CD4-positive, alpha-beta T cell treated with Interleukin-1 beta for 1 hour (primary cell): ENCODE measurements at regions not wholly inside any gene's neighbourhood (a gene's known extent, or its start where the extent isn't known, plus 50 kb on each side); places are given as distances from the start of the nearest gene placed in this dataset.

Experiments
- DNase-seq, 2 donors: peaks; one replicate each; pipeline ENCODE4 v3.0.0-alpha.2; 2020 to 2022

DNA sequence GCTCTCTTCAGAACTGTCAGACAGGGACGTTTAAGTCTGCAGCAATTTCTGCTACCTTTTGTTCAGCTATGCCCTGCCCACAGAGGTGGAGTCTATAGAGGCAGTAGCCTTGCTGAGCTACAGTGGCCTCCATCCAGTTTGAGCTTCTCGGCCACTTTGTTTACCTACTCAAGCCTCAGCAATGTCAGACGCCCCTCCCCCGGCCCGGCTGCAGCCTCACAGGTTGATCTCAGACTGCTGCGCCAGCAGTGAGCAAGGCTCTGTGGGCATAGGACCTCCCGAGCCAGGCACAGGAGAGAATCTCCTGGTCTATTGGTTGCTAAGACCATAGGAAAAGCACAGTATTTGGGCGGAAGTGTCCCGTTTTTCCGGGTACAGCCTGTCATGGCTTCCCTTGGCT is 89.9 kb upstream of the PDC start:
- no peak for DNase-seq

DNA sequence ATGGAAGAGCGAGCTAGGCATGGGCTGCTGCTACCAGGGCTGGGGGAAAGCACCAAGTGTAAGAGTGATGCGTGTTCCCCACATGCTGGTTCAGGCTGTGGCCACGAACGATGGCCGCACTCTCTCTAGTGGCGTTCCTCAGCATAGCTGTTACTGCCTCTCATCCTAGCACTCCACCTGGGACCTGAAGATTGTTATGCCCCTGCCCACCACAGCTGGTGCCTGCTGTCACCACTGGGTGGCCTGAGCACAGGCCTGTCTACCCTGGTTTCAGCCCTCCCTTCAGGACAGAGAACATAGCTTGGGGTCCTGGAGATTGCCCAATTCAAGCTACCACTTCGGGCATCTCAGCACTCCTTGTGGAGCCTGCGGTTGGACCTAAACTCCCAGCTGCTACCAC is 80.1 kb upstream of the PDC start:
- DNase-seq, result no peak

DNA sequence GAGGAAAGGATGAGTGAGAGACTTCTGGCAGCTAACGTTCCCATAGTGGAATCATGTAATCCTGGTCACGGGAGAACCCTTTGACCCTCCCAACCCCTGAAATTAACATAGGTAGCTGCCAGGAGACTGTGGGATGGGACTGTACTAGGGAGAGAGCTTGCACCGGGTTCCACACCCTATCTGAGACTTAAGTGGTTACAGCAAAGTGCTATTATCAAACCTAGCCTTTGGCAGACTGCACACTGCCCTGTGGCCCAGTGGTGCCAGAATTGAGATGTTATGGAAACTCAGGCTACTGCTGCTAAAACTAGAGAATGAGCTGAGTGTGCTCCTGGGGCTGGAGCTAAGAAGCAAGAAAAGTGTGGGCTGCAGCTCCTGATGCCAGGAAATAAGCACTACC is 79.6 kb upstream of the PDC start:
- no peak for DNase-seq

DNA sequence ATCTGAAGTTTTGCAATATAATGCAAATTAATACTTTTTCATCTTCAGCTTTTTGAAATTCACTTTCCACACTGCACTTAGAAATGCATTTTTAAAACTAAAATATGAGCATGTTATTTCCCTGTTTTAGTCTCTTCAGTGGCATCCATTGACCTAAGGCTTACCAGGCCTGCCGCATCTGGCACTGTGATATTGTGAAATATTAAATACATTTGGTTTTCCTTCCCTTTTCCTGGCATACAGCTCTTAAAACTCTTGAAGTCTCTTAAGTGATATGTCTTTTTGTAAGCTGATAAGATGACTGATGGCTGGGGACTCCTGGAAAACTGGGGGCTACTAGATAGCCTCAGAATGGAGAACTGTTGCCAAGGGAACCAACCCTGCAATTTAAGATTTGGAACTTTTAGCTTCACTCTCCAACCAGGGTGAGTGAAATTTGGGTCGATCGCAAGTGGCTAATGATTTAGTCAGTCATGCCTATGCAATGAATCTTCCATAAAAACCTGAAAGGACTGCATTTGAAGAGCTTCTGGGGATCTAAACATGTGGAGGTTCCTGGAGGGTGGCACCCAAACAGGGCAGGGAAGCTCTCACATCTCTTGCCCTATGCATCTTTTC is 75.5 kb upstream of the PDC start:
- no peak for DNase-seq

DNA sequence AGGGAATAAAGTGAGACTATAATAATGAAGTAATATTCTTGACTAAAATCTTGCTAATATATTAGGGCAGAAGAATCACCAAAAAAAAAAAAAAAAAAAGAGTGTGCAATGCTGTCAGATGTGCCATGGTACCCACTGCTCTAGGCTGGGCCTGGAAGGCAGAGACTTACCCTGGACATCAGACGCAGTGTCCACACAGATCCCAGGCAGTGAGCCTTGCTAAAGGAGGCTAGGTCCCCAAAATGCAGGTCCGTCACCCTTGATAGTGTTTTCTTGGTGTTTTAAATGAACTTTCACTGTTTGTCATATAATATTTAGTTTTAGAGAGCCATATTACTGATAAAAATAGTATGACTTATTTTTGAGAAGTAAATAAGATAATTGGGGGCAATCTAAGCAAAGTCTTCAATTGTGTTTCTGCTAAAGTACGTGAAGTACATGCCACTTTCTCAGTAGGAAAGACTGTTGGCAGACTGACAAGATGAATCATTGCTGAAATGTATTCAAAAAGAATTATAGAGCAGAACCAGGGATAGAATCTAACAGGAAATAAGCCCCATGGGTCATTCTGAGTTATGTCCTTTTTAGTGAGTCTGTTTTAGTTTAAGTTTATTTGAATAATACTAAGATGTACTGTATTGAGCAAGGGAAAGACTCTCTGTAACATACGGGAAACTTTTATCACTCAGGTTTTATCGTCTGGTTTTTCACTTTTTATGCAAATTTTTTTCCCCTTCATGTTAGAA is 74.6 kb upstream of the PDC start:
- no peak for DNase-seq

DNA sequence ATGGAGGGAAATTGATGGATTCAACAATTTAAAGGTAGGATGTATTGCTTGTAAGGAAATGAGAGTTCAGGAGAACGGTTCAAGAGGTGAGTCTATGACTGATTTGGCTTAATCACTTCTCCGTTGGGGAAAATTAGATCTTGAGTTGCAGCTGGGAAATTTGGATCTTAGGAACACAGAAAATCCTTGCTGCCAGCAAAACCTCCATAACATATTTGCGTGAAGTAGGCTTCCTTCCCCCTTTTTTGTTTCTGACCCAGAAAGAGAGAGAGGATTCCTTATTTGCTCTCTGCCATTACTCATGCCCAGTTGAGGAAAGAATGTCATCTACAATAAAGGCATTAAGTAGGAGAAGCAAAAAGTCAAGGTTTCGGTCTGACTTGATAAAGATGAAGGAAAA is 73.5 kb upstream of the PDC start:
- no peak for DNase-seq

DNA sequence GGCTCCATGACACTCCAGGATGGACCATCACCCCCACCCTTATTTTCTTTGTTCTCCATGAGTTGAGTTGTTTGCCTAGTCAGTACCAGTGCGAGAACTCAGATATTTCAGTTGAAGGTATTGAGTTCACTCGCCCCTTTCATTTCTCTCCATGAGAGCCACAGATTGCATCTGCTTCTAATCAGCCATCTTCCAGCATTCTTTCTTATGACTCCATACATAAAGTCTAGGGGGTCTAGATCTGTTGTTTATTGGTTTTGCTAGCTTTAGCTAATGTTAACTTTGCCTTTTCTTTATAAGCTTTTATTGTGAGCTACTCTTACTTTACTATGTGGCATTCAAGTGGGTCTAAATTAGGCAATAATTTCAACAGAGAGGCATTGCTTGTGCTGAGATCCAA is 71.6 kb upstream of the PDC start:
- DNase-seq, result no peak

DNA sequence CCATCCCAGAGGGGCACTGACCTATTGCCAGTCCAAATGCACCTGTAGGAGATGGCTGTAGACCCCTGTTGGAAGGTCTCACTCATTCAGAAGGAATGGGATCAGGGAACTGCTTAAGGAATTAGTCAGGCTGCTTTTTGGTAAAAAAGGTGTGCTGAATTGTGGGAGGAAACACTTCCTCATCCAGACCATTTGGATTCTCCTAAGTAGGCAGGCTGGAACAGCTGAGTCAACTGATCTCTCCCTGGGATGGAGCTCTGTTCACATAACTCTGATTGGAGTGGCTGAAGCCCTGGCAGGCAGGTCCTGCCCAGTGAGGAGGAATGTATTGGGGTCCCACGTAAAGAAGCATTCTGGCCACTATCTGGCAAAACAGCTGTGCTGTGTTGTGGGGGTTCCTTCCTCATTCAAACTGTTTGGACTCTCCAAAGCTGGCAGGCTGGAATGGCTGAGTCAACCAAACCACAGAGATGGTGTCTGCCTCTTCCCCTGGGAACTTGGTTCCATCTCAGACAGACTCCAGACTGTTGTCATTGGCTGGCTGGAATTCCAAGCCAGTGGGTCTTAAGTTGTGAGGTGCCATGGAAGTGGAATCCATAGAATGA is 70.7 kb upstream of the PDC start:
- DNase-seq, result no peak

DNA sequence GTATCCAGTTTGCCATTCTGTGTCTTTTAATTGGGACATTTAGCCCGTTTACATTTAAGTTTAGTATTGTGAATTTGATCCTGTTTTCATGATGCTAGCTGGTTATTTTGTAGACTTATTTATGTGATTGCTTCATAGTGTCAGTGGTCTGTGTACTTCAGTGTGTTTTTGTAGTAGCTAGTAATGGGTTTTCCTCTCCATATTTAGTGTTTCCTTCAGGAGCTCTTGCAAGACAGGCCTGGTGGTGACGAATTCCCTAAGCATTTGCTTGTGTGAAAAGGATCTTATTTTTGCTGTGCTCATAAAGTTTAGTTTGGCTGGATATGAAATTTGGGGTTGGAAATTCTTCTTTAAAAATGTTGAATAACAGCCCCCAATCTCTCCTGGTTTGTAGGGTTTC is 69.2 kb upstream of the PDC start:
- DNase-seq, result no peak

DNA sequence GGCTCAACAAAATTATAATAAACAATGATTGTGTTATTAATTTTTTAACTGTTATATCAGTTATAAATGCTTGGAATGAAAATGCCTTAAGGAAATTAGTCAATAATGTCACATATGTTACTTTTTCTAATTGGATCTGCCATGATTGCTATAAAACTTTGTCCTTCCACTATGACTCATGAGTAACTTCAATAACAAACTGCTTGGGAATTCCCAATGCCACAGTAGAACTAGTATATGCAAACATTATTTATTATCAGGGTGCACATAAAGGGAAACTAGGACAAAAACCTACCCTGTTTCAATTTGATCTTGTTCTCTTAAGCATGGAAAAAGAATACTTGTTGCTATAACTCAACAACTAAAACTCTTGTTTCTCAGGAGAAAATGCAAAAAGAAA is 59.1 kb upstream of the PDC start:
- DNase-seq, result no peak

DNA sequence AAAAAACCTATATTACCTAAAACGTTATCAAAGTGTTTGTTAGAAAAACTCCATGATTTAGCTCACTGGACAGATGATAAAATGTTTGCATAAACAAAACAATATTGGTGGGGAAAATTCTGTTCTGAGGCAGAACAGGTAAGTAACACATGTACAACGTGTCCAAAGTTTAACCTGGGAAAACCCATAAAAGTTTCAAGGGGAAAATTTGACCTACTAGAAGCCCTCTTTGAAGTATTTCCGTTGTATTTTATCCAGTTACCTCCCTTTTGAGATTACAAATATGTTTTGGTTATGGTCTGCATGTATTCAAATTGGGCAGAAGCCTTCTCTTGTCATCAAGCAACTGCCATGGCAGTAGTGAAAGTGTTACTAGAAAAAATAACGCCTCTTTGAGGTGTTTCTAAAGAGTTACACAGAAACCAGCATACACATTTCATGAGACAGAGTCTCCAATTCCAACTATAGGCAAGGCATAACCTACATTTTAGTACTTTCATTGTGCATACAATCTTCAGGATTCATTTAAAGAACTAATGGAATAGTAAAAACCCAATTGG is 58.0 kb upstream of the PDC start:
- no peak for DNase-seq

DNA sequence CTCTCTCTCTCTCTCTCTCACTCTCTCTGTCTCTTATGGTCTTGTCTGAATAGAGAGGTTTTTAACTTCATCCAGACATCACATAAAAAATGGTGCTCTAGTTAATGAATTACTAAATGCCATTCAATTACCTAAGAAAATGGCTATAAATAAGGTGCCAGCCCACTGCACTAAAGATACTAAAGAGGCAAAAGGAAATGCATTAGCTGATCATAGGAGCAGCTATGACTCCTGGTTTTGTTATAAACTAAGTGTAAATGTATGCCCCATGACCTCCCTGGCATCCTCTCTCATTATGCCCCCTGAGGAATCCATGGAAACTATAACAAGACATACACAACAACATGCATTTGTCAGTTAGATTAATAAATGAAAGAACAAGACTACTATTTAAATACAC is 57.5 kb upstream of the PDC start:
- DNase-seq, result no peak

DNA sequence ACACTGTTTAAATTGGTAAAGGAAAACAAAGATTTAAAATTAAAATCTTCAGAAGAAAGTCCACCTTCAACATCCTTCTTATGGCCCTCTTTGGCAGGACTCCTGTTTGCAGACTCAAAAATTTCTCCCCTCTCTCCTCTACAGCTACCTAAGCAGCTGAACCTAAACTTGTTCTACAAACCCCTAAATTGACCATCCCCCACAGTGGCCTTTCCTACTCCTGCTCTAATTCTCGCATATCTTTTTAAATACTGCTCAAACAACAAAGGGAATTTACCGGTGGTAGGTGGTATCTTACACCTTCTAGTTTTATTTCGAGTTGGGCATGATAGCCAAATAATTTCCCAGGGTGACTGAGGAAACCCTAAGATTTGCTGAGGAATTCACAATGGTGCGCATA is 53.5 kb upstream of the PDC start:
- DNase-seq, result no peak

DNA sequence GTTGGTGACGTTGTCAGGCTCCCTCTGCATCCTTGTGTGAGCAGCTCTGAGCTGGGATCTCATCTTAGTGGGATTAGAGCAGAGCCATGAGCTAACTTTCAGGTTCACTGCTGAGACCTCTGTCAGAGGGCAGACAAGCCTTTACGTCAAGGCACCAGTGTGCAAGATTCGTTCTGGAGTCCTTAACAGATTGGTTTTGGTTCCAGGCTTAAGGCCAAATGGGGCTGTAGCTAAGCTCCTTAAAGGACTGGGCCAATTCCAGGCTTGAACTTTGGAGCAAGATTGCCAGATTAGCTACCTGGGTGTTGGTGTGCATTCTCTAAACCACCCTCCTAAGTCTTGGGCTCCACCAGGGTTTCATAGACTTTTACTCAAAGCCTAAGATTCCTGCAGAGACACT is 52.6 kb upstream of the PDC start:
- no peak for DNase-seq

DNA sequence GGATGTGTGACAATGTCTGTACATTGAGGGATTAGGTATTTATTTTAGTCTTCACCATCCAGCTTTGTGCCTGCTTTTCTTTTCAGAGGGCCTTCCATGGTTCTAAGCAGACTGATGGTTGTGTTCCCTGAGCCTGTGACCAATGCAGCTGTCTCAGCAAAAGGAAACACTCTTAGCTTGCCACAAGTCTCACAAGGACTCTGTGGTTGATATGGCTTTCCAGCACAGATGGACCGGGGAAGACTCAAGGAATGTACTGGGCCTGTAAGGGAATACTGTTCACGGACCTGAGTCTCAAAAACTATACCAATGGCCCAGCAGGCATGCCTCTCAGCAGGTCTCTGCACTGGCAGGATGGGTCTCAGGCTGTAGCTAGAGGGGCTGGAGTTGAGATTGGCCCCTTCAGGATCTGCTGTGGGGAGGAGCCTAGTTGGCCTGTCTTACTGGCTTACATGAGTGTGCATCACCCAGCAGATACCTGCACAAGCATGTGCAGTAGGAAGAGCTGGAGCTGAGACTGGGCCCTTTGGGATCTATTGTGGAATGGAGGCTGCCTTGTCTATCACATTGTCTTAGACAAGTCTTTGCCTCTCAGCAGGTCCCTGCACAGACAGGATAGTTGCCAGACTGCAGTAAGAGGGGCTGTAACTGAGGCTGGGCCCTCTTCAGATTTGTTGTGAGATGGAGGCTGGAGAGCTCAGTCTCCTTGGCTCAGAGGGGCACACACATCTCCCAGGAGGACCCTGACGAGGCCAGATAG is 52.0 kb upstream of the PDC start:
- no peak for DNase-seq

DNA sequence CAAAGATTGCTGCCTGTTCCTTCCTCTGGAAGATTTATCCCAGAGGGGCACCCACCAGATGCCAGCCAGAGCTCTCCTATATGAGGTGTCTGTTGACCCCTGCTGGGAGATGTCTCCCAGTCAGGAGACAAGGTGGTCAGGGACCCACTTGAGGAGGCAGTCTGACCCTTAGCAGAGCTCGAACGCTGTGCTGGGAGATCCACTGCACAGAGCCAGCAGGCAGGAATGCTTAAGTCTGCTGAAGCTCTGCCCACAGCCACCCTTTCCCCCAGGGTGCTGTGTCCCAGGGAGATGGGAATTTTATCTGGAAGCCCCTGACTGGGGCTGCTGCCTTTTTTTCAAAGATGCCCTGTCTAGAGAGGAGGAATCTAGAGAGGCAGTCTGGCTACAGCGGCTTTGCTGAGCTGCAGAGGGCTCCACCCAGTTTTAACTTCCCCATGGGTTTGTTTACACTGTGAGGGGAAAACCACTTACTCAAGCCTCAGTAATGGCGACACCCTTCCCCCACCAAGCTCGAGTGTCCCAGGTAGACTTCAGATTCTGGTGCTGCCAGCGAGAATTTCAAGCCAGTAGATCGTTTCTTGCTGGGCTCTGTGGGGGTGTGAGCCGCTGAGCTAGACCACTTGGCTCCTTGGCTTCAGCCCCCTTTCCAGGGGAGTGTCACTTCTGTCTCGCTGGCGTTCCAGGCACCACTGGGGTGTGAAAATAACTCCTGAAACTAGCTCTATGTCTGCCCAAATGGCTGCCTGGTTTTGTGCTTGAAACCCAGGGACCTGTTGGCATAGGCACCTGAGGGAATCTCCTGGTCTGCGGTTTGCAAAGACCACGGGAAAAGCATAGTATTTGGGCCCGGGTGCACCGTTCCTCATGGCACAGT is 51.1 kb upstream of the PDC start:
- peak; percentile 3 to 52 for DNase-seq
